Stimulated activated naive B cell treated with anti-CD40 and anti-IgM and Interleukin-4, amounts not matched to agents 10 μg/mL and 1 μg/mL and 100 μg/mL, for 72 hours (primary cell): ENCODE measurements at regions not wholly inside any gene's neighbourhood (a gene's known extent, or its start where the extent isn't known, plus 50 kb on each side); places are given as distances from the start of the nearest gene placed in this dataset.
"Not testable (repeated sequence)": the region's sequence is repeated elsewhere in the genome, so short reads cannot be mapped to it uniquely, and the experiment has no call there.

Source experiments
- ATAC-seq, 2 donors: fragments of 150-1000 bp; cut with Tn5 transposase; replicated peaks; 2 replicates each; pipeline ENCODE4 v1.10.0; 2021; ENCODE audit warnings: moderate library complexity in 1 of 2
- DNase-seq: peaks from one replicate; pipeline ENCODE4 v3.0.0; 2021
- H3K27ac Mint-ChIP-seq: one replicate; pipeline ENCODE4 v1.8.0; 2022; ENCODE audit warnings: mild to moderate bottlenecking, mixed read lengths
- H3K27me3 Mint-ChIP-seq, 2 donors: one replicate each; pipeline ENCODE4 v1.8.0; 2022; ENCODE audit warnings: mixed read lengths in 2 of 2
- H3K36me3 Mint-ChIP-seq, 2 donors: one replicate each; pipeline ENCODE4 v1.8.0; 2022; ENCODE audit warnings: mixed read lengths in 2 of 2, mild to moderate bottlenecking in 1 of 2
- H3K4me1 Mint-ChIP-seq, 2 donors: one replicate each; pipeline ENCODE4 v1.8.0; 2022; ENCODE audit warnings: mixed read lengths in 2 of 2, mild to moderate bottlenecking in 1 of 2
- H3K4me3 Mint-ChIP-seq, 2 donors: one replicate each; pipeline ENCODE4 v1.8.0; 2022; ENCODE audit warnings: mild to moderate bottlenecking in 2 of 2, mixed read lengths in 2 of 2, moderate library complexity in 1 of 2
- H3K9me3 Mint-ChIP-seq, 2 donors: one replicate each; pipeline ENCODE4 v1.8.0; 2022; ENCODE audit warnings: mixed read lengths in 2 of 2, mild to moderate bottlenecking in 1 of 2

DNA sequence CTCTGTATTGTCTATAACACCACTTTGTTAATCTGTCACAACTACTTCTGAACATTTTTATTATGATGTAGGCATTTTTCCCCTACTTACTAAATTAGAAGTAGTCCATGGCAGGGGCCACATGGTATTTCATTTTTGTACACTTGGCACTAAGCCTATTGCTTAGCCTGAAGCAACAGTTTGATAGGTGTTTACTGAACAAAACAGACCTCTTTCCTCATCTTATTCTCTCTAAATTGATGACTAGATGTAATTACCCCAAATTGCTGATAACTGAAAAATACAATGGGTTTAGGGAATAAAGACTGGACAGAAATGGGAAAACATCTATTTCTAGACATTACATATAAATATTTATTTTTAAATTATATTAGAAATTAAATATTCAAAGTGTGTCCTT lies 633.8 kb downstream of the SLCO4C1 start:
- Mint-ChIP-seq H3K4me3 (no peak overlapping the region), H3K9me3 (no peaks in the 10 kb centered on the region), H3K27me3 (no peaks in the 10 kb centered on the region), H3K27ac (no peak overlapping the region), H3K4me1 (no peaks in the 10 kb centered on the region), H3K36me3 (no peaks in the 10 kb centered on the region)
- DNase-seq = no peak
- ATAC-seq = no peak

DNA sequence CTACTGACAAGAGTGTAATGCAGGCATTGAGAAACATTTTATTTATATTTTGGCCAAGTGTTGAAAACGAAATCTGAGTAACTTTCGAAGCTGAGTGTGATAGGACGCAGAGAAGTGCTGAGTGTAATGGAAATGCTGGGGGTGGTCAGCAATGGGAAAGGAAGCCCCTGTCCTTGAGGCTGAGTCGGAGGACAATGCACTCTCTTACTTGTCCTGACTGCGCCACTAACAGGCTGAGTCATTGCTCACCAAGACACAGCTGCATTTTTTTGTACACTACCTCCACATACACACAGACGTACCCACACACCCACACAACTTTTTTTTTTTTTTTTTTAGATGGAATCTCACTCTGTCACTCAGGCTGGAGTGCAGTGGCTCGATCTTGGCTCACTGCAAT lies 637.7 kb downstream of the SLCO4C1 start:
- ATAC-seq = no peak
- Mint-ChIP-seq H3K36me3 (no peaks in the 10 kb centered on the region), H3K4me3 (no peak overlapping the region), H3K9me3 (no peaks in the 10 kb centered on the region), H3K27me3 (no peaks in the 10 kb centered on the region), H3K4me1 (no peaks in the 10 kb centered on the region), H3K27ac (no peak overlapping the region)
- no peak for DNase-seq

DNA sequence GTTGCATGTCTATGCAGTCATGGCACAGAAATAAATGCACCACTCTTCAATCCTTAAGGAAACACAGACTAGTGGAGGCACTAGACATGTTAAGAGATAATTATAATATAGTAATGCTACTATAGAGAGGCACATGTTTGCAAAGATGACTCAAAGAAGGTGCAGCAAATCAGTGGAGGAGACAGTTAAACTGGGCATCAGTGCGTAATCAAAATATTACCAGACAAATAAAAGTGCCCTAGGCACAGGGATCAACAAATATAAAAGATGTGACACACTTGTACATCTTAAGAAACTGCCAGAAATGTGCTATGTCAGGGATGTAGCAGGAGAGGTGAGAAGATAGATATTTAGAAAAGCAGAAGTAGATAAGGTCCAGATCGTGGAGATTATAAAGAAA lies 642.1 kb downstream of the SLCO4C1 start:
- Mint-ChIP-seq H3K36me3 (no peaks in the 10 kb centered on the region), H3K9me3 (no peaks in the 10 kb centered on the region), H3K4me1 (no peaks in the 10 kb centered on the region), H3K27me3 (no peaks in the 10 kb centered on the region), H3K4me3 (no peak overlapping the region), H3K27ac (no peak overlapping the region)
- DNase-seq (no peak), ATAC-seq (no peak)

DNA sequence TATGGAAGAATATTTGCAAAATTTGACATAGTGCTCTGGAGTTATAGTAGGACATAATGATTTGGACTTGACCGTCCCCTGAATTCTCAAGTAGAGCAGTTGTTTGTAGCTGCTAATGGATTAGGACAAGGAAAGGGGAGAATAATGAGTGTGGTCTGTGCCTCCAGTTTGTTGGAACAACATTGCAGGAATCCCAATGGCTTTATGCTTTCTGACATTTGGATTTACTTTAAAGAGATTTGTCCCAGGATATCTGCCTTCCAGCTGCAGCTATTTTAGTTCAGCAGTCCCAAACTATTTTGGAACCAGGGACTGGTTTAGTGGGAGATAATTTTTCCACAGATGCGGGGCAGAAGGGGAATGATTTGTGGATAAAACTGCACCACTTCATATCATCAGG lies 648.2 kb downstream of the SLCO4C1 start:
- Mint-ChIP-seq H3K4me1 (no peaks in the 10 kb centered on the region), H3K36me3 (no peaks in the 10 kb centered on the region), H3K27me3 (no peaks in the 10 kb centered on the region), H3K27ac (no peak overlapping the region), H3K9me3 (no peaks in the 10 kb centered on the region), H3K4me3 (no peak overlapping the region)
- ATAC-seq (no peak), DNase-seq (no peak)

DNA sequence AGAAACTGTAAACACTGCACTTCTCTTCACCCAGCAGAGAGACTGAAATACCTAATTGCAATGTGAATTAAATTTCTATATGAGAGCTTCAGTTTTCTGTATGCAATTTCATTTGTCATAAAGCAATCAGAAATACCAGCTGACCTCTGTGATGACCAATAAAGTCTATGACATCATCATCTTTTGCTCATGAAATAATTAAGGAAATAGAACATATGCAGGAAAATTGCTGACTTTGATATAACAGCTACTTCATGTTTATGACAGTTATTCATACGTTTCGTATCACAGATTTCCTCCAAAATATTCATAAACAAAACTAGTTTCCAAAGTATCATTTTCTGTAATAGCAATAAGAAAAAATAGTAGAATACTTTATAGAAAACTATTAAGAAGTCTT lies 652.3 kb downstream of the SLCO4C1 start:
- Mint-ChIP-seq H3K4me1 (no peaks in the 10 kb centered on the region), H3K36me3 (no peaks in the 10 kb centered on the region), H3K4me3 (no peak overlapping the region), H3K27ac (no peak overlapping the region), H3K9me3 (no peaks in the 10 kb centered on the region), H3K27me3 (no peaks in the 10 kb centered on the region)
- ATAC-seq (no peak), DNase-seq (no peak)

DNA sequence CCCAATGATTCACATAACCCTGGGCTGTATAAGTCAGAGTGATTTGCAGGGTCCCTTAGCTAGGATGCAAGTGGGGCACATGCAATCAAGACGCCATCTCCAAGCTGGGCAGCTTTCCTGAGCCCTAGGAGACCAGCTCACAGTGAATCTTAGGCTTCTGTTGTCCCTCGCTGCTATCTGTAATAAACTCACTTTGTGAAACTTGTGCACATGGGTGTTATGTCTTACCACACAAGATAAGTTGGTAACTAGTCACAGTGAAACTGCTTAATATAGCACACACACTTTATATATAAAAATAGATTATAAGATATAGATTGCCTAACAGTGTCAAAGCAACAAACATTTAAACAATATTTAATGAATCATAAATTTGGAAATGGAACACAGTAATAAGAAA lies 658.5 kb downstream of the SLCO4C1 start:
- H3K27ac Mint-ChIP-seq = no peak overlapping the region
- no peaks in the 10 kb centered on the region for H3K4me1 Mint-ChIP-seq
- ATAC-seq (no peak), DNase-seq (no peak)
- no peak overlapping the region for H3K4me3 Mint-ChIP-seq
- H3K36me3 Mint-ChIP-seq = no peaks in the 10 kb centered on the region
- no peaks in the 10 kb centered on the region for H3K27me3 Mint-ChIP-seq
- peaks cover 9 to 10% of the 10 kb centered on the region in 2 donors for H3K9me3 Mint-ChIP-seq

DNA sequence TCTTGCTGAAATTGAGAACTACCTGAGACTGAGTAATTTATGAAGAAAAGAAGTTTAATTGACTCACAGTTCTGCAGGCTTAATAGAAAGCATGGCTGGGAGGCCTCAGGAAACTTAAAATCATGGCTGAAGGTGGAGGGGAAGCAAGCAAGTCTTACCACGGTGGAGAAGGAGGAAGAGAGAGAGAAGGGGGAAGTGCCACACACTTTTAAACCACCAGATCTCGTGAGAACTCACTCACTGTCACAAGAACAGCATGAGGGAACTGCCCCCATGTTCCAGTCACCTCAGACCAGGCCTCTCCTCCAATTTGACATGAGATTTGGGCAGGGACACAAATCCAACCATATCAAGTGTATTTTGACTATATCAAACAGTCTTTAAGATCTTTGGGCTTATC lies 668.3 kb downstream of the SLCO4C1 start:
- not testable (repeated sequence) for H3K4me1 Mint-ChIP-seq, H3K27me3 Mint-ChIP-seq, H3K36me3 Mint-ChIP-seq, H3K4me3 Mint-ChIP-seq, H3K27ac Mint-ChIP-seq, DNase-seq, H3K9me3 Mint-ChIP-seq, ATAC-seq

DNA sequence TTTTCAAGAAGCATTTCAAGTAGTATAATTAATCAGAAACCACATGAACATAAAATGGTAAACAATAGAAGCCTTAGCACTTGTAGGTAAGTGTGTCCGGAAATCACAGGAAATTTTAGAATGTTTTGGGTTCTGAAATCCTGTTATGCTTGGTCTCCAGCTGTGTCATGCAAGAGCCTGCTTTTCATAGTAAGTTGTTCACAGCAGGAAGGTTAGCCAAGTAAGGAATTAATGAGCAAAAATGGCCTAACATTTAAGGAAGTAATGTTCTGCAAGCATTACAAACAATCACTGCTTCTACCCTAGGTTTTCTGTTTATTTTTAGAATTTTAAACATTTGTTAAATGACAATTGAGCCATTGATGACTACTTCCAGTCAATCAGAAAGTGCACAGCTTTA lies 669.5 kb downstream of the SLCO4C1 start:
- ATAC-seq (no peak), DNase-seq (no peak)
- no peaks in the 10 kb centered on the region for H3K27me3 Mint-ChIP-seq
- H3K4me1 Mint-ChIP-seq = no peaks in the 10 kb centered on the region
- no peak overlapping the region for H3K4me3 Mint-ChIP-seq
- H3K27ac Mint-ChIP-seq = no peak overlapping the region
- peaks cover 0 to 2% of the 10 kb centered on the region in 2 donors for H3K9me3 Mint-ChIP-seq
- H3K36me3 Mint-ChIP-seq = no peaks in the 10 kb centered on the region

DNA sequence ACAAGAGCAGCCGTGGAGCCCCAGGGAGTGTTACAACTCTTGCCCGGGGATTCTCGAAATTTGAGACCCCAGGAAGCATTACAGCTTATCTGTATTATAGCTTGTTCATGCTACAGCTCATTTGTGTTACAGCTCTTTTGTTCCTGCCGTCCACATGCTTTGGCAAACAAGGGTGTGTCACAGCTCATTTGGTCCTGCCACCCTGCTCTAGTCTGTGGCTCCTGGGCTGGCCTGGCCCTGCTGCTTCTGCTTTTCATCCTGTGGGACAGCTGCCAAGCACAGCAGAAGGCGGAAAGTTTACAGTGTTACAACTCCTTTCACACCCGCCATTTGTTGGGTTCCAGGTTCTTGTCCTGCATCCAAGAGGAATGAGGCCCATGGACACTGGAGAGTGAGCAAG lies 685.0 kb downstream of the SLCO4C1 start:
- Mint-ChIP-seq H3K4me3 (no peak overlapping the region), H3K27me3 (no peaks in the 10 kb centered on the region), H3K27ac (no peak overlapping the region), H3K9me3 (no peaks in the 10 kb centered on the region), H3K36me3 (no peaks in the 10 kb centered on the region), H3K4me1 (no peaks in the 10 kb centered on the region)
- DNase-seq (no peak), ATAC-seq (no peak)

DNA sequence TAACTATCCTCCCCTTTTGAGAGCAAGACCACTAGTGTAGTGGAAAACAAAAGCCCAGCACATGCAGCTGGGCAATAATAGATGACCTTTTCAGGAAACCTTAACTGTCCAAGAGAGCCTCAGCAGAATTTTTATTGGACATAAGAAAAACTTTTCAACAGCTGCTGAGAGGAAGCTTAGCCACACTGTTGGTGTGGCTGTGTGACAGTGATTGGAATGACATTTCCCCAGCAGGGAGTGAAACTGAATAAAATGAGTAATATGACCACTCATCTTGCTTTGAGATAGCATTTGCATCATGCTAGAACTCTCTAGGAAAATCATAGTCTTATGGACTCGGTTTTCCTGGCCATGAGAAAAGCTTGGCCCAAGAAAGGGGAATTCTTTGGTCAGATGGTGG lies 687.8 kb downstream of the SLCO4C1 start:
- ATAC-seq (peak in 1 of 2 donors; percentile 19), DNase-seq (no peak)
- Mint-ChIP-seq H3K4me3 (no peak overlapping the region), H3K27ac (no peak overlapping the region), H3K4me1 (no peaks in the 10 kb centered on the region), H3K9me3 (peaks cover 0 to 2% of the 10 kb centered on the region in 2 donors), H3K27me3 (no peaks in the 10 kb centered on the region), H3K36me3 (no peaks in the 10 kb centered on the region)

DNA sequence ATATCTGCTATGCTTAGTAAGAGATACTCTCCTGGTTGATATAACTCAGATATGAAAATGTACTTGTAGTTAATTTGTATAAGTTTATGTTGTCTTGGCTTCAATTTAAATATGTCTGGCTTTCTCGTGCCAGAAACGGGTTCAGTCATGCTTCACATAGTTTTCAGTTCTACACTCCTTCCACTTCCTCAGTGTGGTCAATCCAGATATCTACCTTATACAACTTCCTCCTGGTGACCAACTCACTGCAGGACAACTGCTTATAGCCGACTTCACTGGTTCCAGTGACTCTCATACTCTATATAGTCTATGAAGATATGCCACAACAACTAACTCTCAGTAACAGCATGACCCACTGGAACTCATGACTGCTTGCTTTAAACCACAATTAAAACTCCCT lies 690.4 kb downstream of the SLCO4C1 start:
- H3K4me1 Mint-ChIP-seq = no peaks in the 10 kb centered on the region
- H3K4me3 Mint-ChIP-seq = no peak overlapping the region
- H3K36me3 Mint-ChIP-seq = no peaks in the 10 kb centered on the region
- no peak overlapping the region for H3K27ac Mint-ChIP-seq
- peaks cover 0 to 2% of the 10 kb centered on the region in 2 donors for H3K9me3 Mint-ChIP-seq
- ATAC-seq (peak in 1 of 2 donors; percentile 42), DNase-seq (no peak)
- H3K27me3 Mint-ChIP-seq = no peaks in the 10 kb centered on the region

DNA sequence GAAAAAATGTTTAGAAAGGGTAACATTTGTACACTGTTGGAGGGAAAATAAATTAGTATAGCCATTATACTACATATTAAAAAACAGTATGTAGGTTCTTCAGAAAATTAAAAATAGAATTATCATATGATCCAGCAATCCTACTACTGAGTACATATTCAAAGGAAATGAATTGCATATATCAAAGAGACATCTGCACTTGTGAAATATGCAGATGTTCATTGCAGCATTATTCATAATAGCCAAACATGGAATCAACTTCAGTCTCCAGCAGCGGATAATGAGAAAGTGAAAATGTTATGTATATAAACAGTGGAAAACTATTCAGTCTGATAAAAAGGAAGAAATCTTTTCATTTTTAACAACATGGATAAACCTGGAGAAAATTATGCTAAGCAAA lies 695.5 kb downstream of the SLCO4C1 start:
- peaks cover 3 to 6% of the 10 kb centered on the region in 2 donors for H3K9me3 Mint-ChIP-seq
- ATAC-seq = no peak
- no peaks in the 10 kb centered on the region for H3K36me3 Mint-ChIP-seq
- no peaks in the 10 kb centered on the region for H3K27me3 Mint-ChIP-seq
- no peak overlapping the region for H3K27ac Mint-ChIP-seq
- no peak for DNase-seq
- no peaks in the 10 kb centered on the region for H3K4me1 Mint-ChIP-seq
- no peak overlapping the region for H3K4me3 Mint-ChIP-seq

DNA sequence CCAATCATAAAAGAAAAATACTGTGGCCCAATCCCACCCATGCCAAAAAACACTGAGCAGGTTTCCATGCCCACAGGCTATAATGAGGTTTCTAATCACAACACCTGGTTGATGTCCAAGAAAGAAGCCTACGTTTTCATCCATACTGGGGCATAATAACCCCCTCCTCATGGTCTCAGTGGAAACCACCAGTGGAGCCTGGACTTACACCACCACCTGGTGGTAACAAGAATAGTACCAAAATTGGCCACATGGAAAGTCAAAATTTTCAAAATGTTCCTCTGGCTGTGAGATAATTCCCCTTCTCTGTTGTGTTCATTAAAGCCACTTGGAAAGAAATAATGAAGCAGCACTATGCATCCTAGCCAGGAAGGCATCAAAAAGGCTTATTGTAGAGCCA lies 687.3 kb upstream of the ST8SIA4 start:
- Mint-ChIP-seq H3K9me3 (peaks cover 5% of the 10 kb centered on the region in 2 donors), H3K36me3 (no peaks in the 10 kb centered on the region), H3K27ac (no peak overlapping the region), H3K27me3 (no peaks in the 10 kb centered on the region), H3K4me3 (no peak overlapping the region), H3K4me1 (no peaks in the 10 kb centered on the region)
- no peak for ATAC-seq
- DNase-seq = no peak

DNA sequence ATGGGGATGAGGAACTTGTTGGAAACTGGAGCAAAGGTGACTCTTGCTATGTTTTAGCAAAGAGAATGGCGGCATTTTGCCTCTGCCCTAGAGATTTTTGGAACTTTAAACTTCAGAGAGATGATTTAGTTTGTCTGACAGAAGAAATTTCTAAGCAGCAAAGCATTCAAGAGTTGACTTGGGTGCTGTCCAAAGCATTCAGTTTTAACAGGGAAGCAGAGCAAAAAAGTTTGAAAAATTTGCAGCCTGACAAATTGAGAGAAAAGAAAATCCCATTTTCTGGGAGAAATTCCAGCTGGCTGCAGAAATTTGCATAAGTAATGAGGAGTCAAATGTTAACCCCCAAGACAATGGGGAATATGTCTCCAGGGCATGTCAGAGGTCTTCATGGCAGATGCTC lies 682.3 kb upstream of the ST8SIA4 start:
- H3K4me3 Mint-ChIP-seq = no peak overlapping the region
- no peak for ATAC-seq
- no peaks in the 10 kb centered on the region for H3K27me3 Mint-ChIP-seq

DNA sequence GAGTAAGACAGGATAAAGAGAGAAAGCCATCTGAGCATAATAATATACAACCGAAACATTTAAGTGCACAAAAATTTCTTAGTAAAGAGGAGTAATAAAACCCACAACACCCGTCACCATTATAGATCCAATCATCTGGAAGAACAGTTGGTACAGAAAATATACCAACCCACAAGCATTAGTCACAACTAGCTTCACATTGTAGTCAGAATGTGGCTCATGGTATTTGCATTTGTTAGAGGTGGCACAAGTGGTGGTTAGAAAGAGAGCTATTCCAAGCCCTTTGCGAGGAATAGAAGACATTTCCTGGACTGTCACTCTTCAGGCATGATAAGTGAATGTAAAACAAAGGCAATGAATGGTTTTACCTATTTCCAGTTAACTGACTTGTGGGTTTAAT lies 677.5 kb upstream of the ST8SIA4 start:
- no peaks in the 10 kb centered on the region for H3K9me3 Mint-ChIP-seq
- no peak overlapping the region for H3K27ac Mint-ChIP-seq
- no peaks in the 10 kb centered on the region for H3K27me3 Mint-ChIP-seq
- ATAC-seq = no peak
- no peaks in the 10 kb centered on the region for H3K4me1 Mint-ChIP-seq
- no peak overlapping the region for H3K4me3 Mint-ChIP-seq
- no peak for DNase-seq
- no peaks in the 10 kb centered on the region for H3K36me3 Mint-ChIP-seq

More for the DNA sequence above, 682.3 kb upstream of the ST8SIA4 start:
- Mint-ChIP-seq H3K4me1 (no peaks in the 10 kb centered on the region), H3K36me3 (no peaks in the 10 kb centered on the region), H3K27ac (no peak overlapping the region), H3K9me3 (no peaks in the 10 kb centered on the region)
- DNase-seq = no peak

DNA sequence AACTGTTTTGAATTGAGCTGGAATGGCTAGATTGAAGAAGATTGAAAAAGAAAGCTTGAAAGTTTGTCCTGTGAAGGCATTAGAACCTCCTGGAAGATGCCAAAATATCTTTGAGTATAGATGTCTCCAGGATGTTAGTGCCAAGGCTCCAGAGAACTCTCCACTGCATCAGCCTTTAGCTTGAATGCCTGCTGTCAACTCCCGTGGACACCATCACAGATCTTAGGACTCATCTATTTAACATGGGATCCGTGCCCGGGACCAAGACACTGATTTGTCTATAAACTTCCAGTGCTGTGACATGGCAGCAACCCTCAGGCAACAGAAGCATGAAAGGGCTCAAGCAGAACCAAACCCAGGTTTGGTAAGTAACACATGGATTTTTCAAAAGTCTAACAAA lies 670.9 kb upstream of the ST8SIA4 start:
- no peak for ATAC-seq
- no peaks in the 10 kb centered on the region for H3K4me1 Mint-ChIP-seq

More for the DNA sequence above, 670.9 kb upstream of the ST8SIA4 start:
- H3K36me3 Mint-ChIP-seq = no peaks in the 10 kb centered on the region
- no peak overlapping the region for H3K4me3 Mint-ChIP-seq
- no peak for DNase-seq
- H3K27ac Mint-ChIP-seq = no peak overlapping the region
- H3K9me3 Mint-ChIP-seq = no peaks in the 10 kb centered on the region
- H3K27me3 Mint-ChIP-seq = no peaks in the 10 kb centered on the region
